H1 (cell line): ENCODE measurements at regions not wholly inside any gene's neighbourhood (a gene's known extent, or its start where the extent isn't known, plus 50 kb on each side); places are given as distances from the start of the nearest gene placed in this dataset.

Source experiments
- CTCF ChIA-PET: fragments of 300-600 bp; sonication (Branson Sonifier 250); formaldehyde crosslinking; loops from one replicate; lab custom pipeline; 2021; ENCODE audit not compliant: partially characterized antibody; lab: Charles Lee
- POLR2A ChIA-PET: fragments of 300-600 bp; sonication (Branson Sonifier 250); formaldehyde crosslinking; loops from one replicate; lab custom pipeline; 2021; ENCODE audit warnings: inconsistent platforms; ENCODE audit not compliant: partially characterized antibody; lab: Charles Lee
- DNase-seq, 2 experiments: peaks; one replicate each; pipeline versions ENCODE4 v3.0.0 to v3.0.0-alpha.2; 2010 to 2022; ENCODE audit warnings: low spot score in 2 of 2, low read depth in 1 of 2, mixed read lengths in 1 of 2
- FAIRE-seq: peaks from 2 replicates; lab custom pipeline; 2011; peaks lifted over from hg19 to GRCh38; lab: Jason Lieb, UNC
- H2AFZ ChIP-seq: 2 replicates; pipeline ENCODE4 v1.8.1; 2012; ENCODE audit warnings: low read length, inconsistent platforms
- H2AK5ac ChIP-seq: 2 replicates; pipeline ENCODE4 v1.6.1; 2013; ENCODE audit warnings: low read depth, low read length
- H2BK120ac ChIP-seq: replicated peaks from 2 replicates; pipeline ENCODE3; 2013; ENCODE audit warnings: low read depth, low read length, inconsistent platforms
- H2BK12ac ChIP-seq: 2 replicates; pipeline ENCODE4 v1.6.1; 2013; ENCODE audit warnings: low read depth, low read length
- H2BK15ac ChIP-seq: 2 replicates; pipeline ENCODE4 v1.6.1; 2013; ENCODE audit warnings: low read length
- H2BK20ac ChIP-seq: 2 replicates; pipeline ENCODE4 v1.6.1; 2013; ENCODE audit warnings: low read length
- H2BK5ac ChIP-seq: 2 replicates; pipeline ENCODE4 v1.6.1; 2013; ENCODE audit warnings: low read depth, low read length
- H3K14ac ChIP-seq: 2 replicates; pipeline ENCODE4 v1.6.1; 2013; ENCODE audit warnings: inconsistent platforms; ENCODE audit not compliant: insufficient read length
- H3K18ac ChIP-seq: 2 replicates; pipeline ENCODE4 v1.6.1; 2013; ENCODE audit warnings: low read length; ENCODE audit errors: extremely low read depth
- H3K23ac ChIP-seq: 2 replicates; pipeline ENCODE4 v1.6.1; 2013; ENCODE audit warnings: inconsistent platforms; ENCODE audit not compliant: insufficient read length
- H3K23me2 ChIP-seq: 2 replicates; pipeline ENCODE4 v1.6.1; 2013; ENCODE audit warnings: low read depth, low read length
- H3K27ac ChIP-seq: 2 replicates; pipeline ENCODE4 v1.6.1; 2011; ENCODE audit warnings: low read depth, low read length, inconsistent platforms
- H3K27me3 ChIP-seq, 4 experiments: replicated peaks in 1 of 4; 1 replicate in 1 of 4; 2 replicates in 3 of 4; pipeline versions ENCODE4 v1.6.1 to v1.8.1; 2011 to 2013; ENCODE audit warnings: low read length in 3 of 4, mild to moderate bottlenecking in 3 of 4, inconsistent platforms in 2 of 4, mixed read lengths in 2 of 4, moderate library complexity in 1 of 4; ENCODE audit not compliant: control insufficient read depth in 3 of 4, insufficient read depth in 3 of 4; ENCODE audit errors: extremely low read depth in 1 of 4
- H3K36me3 ChIP-seq, 4 experiments: 2 replicates each; pipeline versions ENCODE4 v1.6.1 to v1.8.1; 2011 to 2013; ENCODE audit warnings: mild to moderate bottlenecking in 4 of 4, low read length in 3 of 4, moderate library complexity in 2 of 4, control low read depth in 1 of 4, inconsistent platforms in 1 of 4; ENCODE audit not compliant: insufficient read depth in 4 of 4, control insufficient read depth in 2 of 4
- H3K4ac ChIP-seq: replicated peaks from 2 replicates; pipeline ENCODE3; 2013; ENCODE audit warnings: low read length, low read depth, mixed read lengths, inconsistent platforms; ENCODE audit not compliant: insufficient read length
- H3K4me1 ChIP-seq, 4 experiments: replicated peaks in 1 of 4; 1 replicate in 1 of 4; 2 replicates in 3 of 4; pipeline versions ENCODE4 v1.6.1 to v1.8.1; 2011 to 2013; ENCODE audit warnings: low read length in 3 of 4, inconsistent platforms in 2 of 4, mixed read lengths in 1 of 4; ENCODE audit not compliant: insufficient read depth in 4 of 4, control insufficient read depth in 3 of 4
- H3K4me2 ChIP-seq, 2 experiments: 2 replicates each; pipeline versions ENCODE4 v1.6.1 to v1.8.1; 2011 to 2013; ENCODE audit warnings: low read depth in 2 of 2, low read length in 2 of 2, control low read depth in 1 of 2, inconsistent platforms in 1 of 2, mild to moderate bottlenecking in 1 of 2; ENCODE audit not compliant: insufficient read depth in 1 of 2
- H3K4me3 ChIP-seq, 4 experiments: fragments of 200-600, 300-600 bp in 1 of 4; sonication (generic), shearing (Covaris generic), sonication (Bioruptor Twin) in 1 of 4; 2 replicates each; pipeline versions ENCODE4 v1.5.1 to v1.8.1; 2011 to 2016; ENCODE audit warnings: low read length in 4 of 4, low read depth in 3 of 4, control low read depth in 2 of 4, inconsistent platforms in 2 of 4, mild to moderate bottlenecking in 2 of 4, mixed read lengths in 1 of 4, moderate library complexity in 1 of 4; ENCODE audit not compliant: insufficient read depth in 2 of 4; ENCODE audit errors: extremely low read depth in 1 of 4
- H3K56ac ChIP-seq: replicated peaks from 2 replicates; pipeline ENCODE3; 2013; ENCODE audit warnings: low read depth, mild to moderate bottlenecking, mixed read lengths, low read length, inconsistent platforms; ENCODE audit not compliant: insufficient read length
- H3K79me1 ChIP-seq: 2 replicates; pipeline ENCODE4 v1.6.1; 2013; ENCODE audit warnings: low read depth, low read length, control low read depth
- H3K79me2 ChIP-seq, 2 experiments: 2 replicates each; pipeline versions ENCODE4 v1.6.1 to v1.8.1; 2012 to 2013; ENCODE audit warnings: low read length in 2 of 2, mild to moderate bottlenecking in 2 of 2, inconsistent platforms in 1 of 2; ENCODE audit not compliant: insufficient read depth in 2 of 2, control insufficient read depth in 1 of 2
- H3K9ac ChIP-seq, 4 experiments: replicated peaks in 1 of 4; 1 replicate in 1 of 4; 2 replicates in 3 of 4; pipeline versions ENCODE4 v1.6.1 to v1.8.1; 2011 to 2013; ENCODE audit warnings: low read depth in 3 of 4, low read length in 3 of 4, control low read depth in 2 of 4, mild to moderate bottlenecking in 2 of 4, moderate library complexity in 2 of 4, inconsistent platforms in 1 of 4; ENCODE audit errors: extremely low read depth in 1 of 4
- H3K9me3 ChIP-seq, 2 experiments: 2 replicates each; pipeline versions ENCODE4 v1.6.1 to v1.8.1; 2012 to 2013; ENCODE audit warnings: mild to moderate bottlenecking in 2 of 2, moderate library complexity in 2 of 2, control low read depth in 1 of 2, inconsistent platforms in 1 of 2, low read depth in 1 of 2, low read length in 1 of 2, mixed read lengths in 1 of 2; ENCODE audit not compliant: insufficient read depth in 2 of 2
- H4K20me1 ChIP-seq, 2 experiments: replicated peaks in 1 of 2; 2 replicates each; pipeline versions ENCODE3 to v1.8.1; 2011 to 2013; ENCODE audit warnings: inconsistent platforms in 2 of 2, low read length in 2 of 2, mild to moderate bottlenecking in 1 of 2; ENCODE audit not compliant: insufficient read depth in 2 of 2, control insufficient read depth in 1 of 2
- H4K5ac ChIP-seq: 2 replicates; pipeline ENCODE4 v1.6.1; 2013; ENCODE audit warnings: low read length, low read depth, mixed read lengths, inconsistent platforms; ENCODE audit not compliant: insufficient read length
- H4K8ac ChIP-seq: 2 replicates; pipeline ENCODE4 v1.8.0; 2013; ENCODE audit warnings: mild to moderate bottlenecking, moderate library complexity, low read length, inconsistent platforms; ENCODE audit not compliant: insufficient read depth; ENCODE audit errors: extremely low read depth
- H4K91ac ChIP-seq: replicated peaks from 2 replicates; pipeline ENCODE3; 2013; ENCODE audit warnings: low read length, mixed read lengths, inconsistent platforms; ENCODE audit not compliant: insufficient read length
- BCL11A ChIP-seq, 2 experiments: IDR thresholded peaks; one replicate each; pipeline ENCODE4 v1.6.1; 2011; ENCODE audit warnings: low read depth in 2 of 2, low read length in 2 of 2, mild to moderate bottlenecking in 2 of 2
- BRCA1 ChIP-seq: IDR thresholded peaks from 2 replicates; pipeline ENCODE4 v1.6.1; 2012; ENCODE audit warnings: low read depth, low read length, improper control_type of control experiment
- CREB1 ChIP-seq: IDR thresholded peaks from 2 replicates; pipeline ENCODE4 v1.6.1; 2012; ENCODE audit warnings: inconsistent platforms
- CTBP2 ChIP-seq: IDR thresholded peaks from 2 replicates; pipeline ENCODE4 v1.7.0; 2011; ENCODE audit warnings: borderline replicate concordance, mild to moderate bottlenecking, moderate library complexity, mixed read lengths, low read length; ENCODE audit not compliant: insufficient read depth, insufficient read length
- E2F6 ChIP-seq: IDR thresholded peaks from 2 replicates; pipeline ENCODE4 v1.6.1; 2012; ENCODE audit warnings: inconsistent platforms
- EGR1 ChIP-seq: IDR thresholded peaks from 2 replicates; pipeline ENCODE4 v1.6.1; 2011; ENCODE audit warnings: low read depth, low read length, borderline replicate concordance
- EP300 ChIP-seq, 2 experiments: IDR thresholded peaks; 1 replicate in 1 of 2; 2 replicates in 1 of 2; pipeline ENCODE4 v1.6.1; 2011 to 2012; ENCODE audit warnings: low read depth in 2 of 2, low read length in 2 of 2, mild to moderate bottlenecking in 2 of 2, borderline replicate concordance in 1 of 2, inconsistent platforms in 1 of 2, moderate library complexity in 1 of 2
- KDM4A ChIP-seq: IDR thresholded peaks from one replicate; pipeline ENCODE4 v1.7.1; 2012; ENCODE audit warnings: low read depth, mild to moderate bottlenecking, moderate library complexity, low read length, inconsistent platforms; ENCODE audit not compliant: severe bottlenecking
- RBBP5 ChIP-seq: IDR thresholded peaks from 2 replicates; pipeline ENCODE4 v1.7.1; 2012; ENCODE audit warnings: low read depth, mild to moderate bottlenecking, inconsistent platforms, low read length, moderate library complexity, borderline replicate concordance
- RXRA ChIP-seq: IDR thresholded peaks from 2 replicates; pipeline ENCODE4 v1.6.1; 2011; ENCODE audit warnings: low read depth, mild to moderate bottlenecking, low read length, moderate library complexity; ENCODE audit not compliant: insufficient read depth
- SIN3A ChIP-seq, 2 experiments: IDR thresholded peaks in 1 of 2; conservative IDR thresholded peaks in 1 of 2; 2 replicates each; pipeline ENCODE4 v1.6.1; 2011 to 2012; ENCODE audit warnings: low read length in 2 of 2, improper control_type of control experiment in 1 of 2, low read depth in 1 of 2, mild to moderate bottlenecking in 1 of 2
- SIX5 ChIP-seq: IDR thresholded peaks from 2 replicates; pipeline ENCODE4 v1.6.1; 2011; ENCODE audit warnings: mild to moderate bottlenecking, low read depth, low read length
- SP1 ChIP-seq: IDR thresholded peaks from 2 replicates; pipeline ENCODE4 v1.6.1; 2011; ENCODE audit warnings: low read depth, low read length
- SUZ12 ChIP-seq: fragments of 200-600 bp; sonication (generic); IDR thresholded peaks from 2 replicates; pipeline ENCODE4 v1.6.1; 2012; ENCODE audit warnings: mild to moderate bottlenecking, inconsistent platforms, low read length, moderate library complexity, mixed read lengths
- TAF1 ChIP-seq: IDR thresholded peaks from 2 replicates; pipeline ENCODE4 v1.6.1; 2011; ENCODE audit warnings: mild to moderate bottlenecking, low read depth, low read length
- WGBS, 2 experiments: shearing (Covaris generic) in 1 of 2; methylation state at CpG; one replicate each; pipeline versions ENCODE4 v1.1.6 to v1.1.7; 2013 to 2015; ENCODE audit warnings: low lambda C conversion rate in 2 of 2, mixed read lengths in 2 of 2, inconsistent platforms in 1 of 2, low coverage in 1 of 2, missing lambda C conversion rate in 1 of 2; ENCODE audit not compliant: insufficient replicate concordance in 2 of 2, insufficient coverage in 1 of 2, insufficient read length in 1 of 2; ENCODE audit errors: extremely low coverage in 1 of 2, missing lambda C conversion rate in 1 of 2; 5-methylcytosine and 5-hydroxymethylcytosine counted together

- Histone ChIP-seq H3K4me2 (no peak overlapping the region), H3K18ac (no peak overlapping the region)
- CTCF ChIA-PET, result interaction anchor here (1.6 kb wide), 1 partner anchor 32 kb away, joined by 5 read pairs; no protein-coding TSS in a partner anchor
- TF ChIP-seq CTBP2 (no peak), SP1 (no peak), TAF1 (no peak), CREB1 (no peak), RXRA (no peak), SIX5 (no peak), EGR1 (no peak), BCL11A (IDR thresholded peaks at IDR 0.05; ENCODE audit: low read depth in 2 of 2, low read length in 2 of 2) (no peak), SUZ12 (no peak), BRCA1 (no peak), KDM4A (no peak), EP300 (IDR thresholded peaks at IDR 0.05; ENCODE audit: borderline replicate concordance in 1 of 2, low read depth in 2 of 2, low read length in 2 of 2) (no peak), SIN3A (conservative IDR thresholded peaks at IDR 0.05 in 1 of 2, IDR thresholded peaks at IDR 0.05 in 1 of 2; ENCODE audit: low read depth in 1 of 2, low read length in 2 of 2) (no peak), E2F6 (no peak), RBBP5 (no peak)
Measured at GRCh38 chr4:177079327-177079726, 230.3 kb upstream of the NEIL3 start.

More at GRCh38 chr4:177079327-177079726, 230.3 kb upstream of the NEIL3 start:
- Histone ChIP-seq H3K23ac (no peak overlapping the region), H3K36me3 (no peaks in the 10 kb centered on the region), H3K79me1 (no peaks in the 10 kb centered on the region), H3K14ac (no peak overlapping the region), H3K27me3 (no peaks in the 10 kb centered on the region), H3K9ac (no peak overlapping the region), H3K9me3 (no peaks in the 10 kb centered on the region), H2AFZ (no peak overlapping the region), H3K56ac (no peak overlapping the region), H2BK15ac (no peak overlapping the region), H4K5ac (no peak overlapping the region), H3K4me1 (no peaks in the 10 kb centered on the region; a peak in 1 of 7 replicates), H2AK5ac (no peak overlapping the region), H3K4me3 (no peak overlapping the region), H3K27ac (no peak overlapping the region), H2BK5ac (no peak overlapping the region), H4K20me1 (no peaks in the 10 kb centered on the region), H2BK20ac (no peak overlapping the region), H4K91ac (no peak overlapping the region), H3K79me2 (no peaks in the 10 kb centered on the region), H4K8ac (no peak overlapping the region), H2BK120ac (no peak overlapping the region), H2BK12ac (no peak overlapping the region), H3K23me2 (no peaks in the 10 kb centered on the region), H3K4ac (no peak overlapping the region)
- FAIRE-seq (no peak), DNase-seq (no peak)
- POLR2A ChIA-PET, result no interaction called here
- WGBS, 2 experiments, result 61% methylated on average over 3 of the region's 3 CpGs; no CpG with 5 or more reads in 1 of the 2 experiments
